ENCODE measurements at regions not wholly inside any gene's neighbourhood (a gene's known extent, or its start where the extent isn't known, plus 50 kb on each side); places are given as distances from the start of the nearest gene placed in this dataset.

DNA sequence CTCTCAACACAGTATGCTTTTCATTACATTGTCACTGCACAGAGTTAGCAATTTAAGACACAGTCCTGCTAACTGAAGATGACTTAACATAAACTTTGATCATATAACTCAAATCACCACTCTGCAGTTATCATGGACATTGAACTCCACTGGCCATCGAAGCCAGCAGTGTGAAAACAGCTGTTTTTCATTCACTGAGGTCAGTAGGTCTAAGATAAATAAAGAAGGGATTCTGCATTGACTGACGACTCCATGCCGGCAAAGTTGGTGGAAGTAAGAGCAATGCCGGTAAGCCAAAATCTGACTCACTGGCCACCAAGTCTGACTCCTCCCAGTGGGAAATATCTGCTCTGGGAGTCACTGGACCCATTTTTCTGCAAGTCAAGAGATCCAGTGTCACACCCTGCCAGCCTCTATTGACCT lies 449.9 kb upstream of the ANKRD30A start:
- no peak overlapping the region for H3K27ac ChIP-seq
- TF ChIP-seq, protein P1, sequence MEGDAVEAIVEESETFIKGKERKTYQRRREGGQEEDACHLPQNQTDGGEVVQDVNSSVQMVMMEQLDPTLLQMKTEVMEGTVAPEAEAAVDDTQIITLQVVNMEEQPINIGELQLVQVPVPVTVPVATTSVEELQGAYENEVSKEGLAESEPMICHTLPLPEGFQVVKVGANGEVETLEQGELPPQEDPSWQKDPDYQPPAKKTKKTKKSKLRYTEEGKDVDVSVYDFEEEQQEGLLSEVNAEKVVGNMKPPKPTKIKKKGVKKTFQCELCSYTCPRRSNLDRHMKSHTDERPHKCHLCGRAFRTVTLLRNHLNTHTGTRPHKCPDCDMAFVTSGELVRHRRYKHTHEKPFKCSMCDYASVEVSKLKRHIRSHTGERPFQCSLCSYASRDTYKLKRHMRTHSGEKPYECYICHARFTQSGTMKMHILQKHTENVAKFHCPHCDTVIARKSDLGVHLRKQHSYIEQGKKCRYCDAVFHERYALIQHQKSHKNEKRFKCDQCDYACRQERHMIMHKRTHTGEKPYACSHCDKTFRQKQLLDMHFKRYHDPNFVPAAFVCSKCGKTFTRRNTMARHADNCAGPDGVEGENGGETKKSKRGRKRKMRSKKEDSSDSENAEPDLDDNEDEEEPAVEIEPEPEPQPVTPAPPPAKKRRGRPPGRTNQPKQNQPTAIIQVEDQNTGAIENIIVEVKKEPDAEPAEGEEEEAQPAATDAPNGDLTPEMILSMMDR (IDR thresholded peaks at IDR 0.05), result no peak
- no peaks in the 10 kb centered on the region for H3K27me3 ChIP-seq
- H3K9me3 ChIP-seq, result no peaks in the 10 kb centered on the region
- WGBS, result 35% methylated on average over 4 of the region's 4 CpGs
- H3K4me3 ChIP-seq, result no peak overlapping the region
- no peaks in the 10 kb centered on the region for H3K4me1 ChIP-seq
- no peak for DNase-seq (ENCODE audit: low spot score in 2 of 2)
- H3K36me3 ChIP-seq, result no peaks in the 10 kb centered on the region

DNA sequence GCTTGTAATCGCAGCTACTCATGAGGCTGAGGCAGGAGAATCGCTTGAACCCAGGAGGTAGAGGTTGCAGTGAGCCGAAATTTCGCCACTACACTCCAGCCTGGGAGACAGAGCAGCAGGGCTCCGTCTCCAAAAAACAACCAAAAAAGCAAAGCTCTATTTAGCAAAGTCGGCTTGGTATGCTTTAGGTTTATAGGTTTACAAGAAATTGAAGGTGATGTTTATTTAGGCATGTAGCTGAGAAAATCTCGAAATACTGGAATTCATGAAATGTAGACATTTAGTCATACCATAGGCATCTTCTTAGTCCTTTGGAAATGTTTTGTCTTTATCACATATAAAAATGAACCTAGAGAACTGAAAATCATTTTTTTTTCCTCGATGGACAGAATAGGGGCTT lies 453.8 kb upstream of the ANKRD30A start:
- no peaks in the 10 kb centered on the region for H3K4me1 ChIP-seq
- no peaks in the 10 kb centered on the region for H3K27me3 ChIP-seq
- H3K9me3 ChIP-seq, result no peaks in the 10 kb centered on the region
- no peak for DNase-seq (ENCODE audit: low spot score in 2 of 2)
- no peak overlapping the region for H3K4me3 ChIP-seq
- H3K27ac ChIP-seq, result no peak overlapping the region
- H3K36me3 ChIP-seq, result no peaks in the 10 kb centered on the region
- WGBS, result 77% methylated on average over 8 of the region's 8 CpGs
- TF ChIP-seq POLR2AphosphoS5 (IDR thresholded peaks at IDR 0.05), result no peak
- no peak for TF ChIP-seq EP300 (IDR thresholded peaks at IDR 0.05)
- TF ChIP-seq POLR2A (IDR thresholded peaks at IDR 0.05), result no peak
- TF ChIP-seq, protein P1 (IDR thresholded peaks at IDR 0.05), result no peak

DNA sequence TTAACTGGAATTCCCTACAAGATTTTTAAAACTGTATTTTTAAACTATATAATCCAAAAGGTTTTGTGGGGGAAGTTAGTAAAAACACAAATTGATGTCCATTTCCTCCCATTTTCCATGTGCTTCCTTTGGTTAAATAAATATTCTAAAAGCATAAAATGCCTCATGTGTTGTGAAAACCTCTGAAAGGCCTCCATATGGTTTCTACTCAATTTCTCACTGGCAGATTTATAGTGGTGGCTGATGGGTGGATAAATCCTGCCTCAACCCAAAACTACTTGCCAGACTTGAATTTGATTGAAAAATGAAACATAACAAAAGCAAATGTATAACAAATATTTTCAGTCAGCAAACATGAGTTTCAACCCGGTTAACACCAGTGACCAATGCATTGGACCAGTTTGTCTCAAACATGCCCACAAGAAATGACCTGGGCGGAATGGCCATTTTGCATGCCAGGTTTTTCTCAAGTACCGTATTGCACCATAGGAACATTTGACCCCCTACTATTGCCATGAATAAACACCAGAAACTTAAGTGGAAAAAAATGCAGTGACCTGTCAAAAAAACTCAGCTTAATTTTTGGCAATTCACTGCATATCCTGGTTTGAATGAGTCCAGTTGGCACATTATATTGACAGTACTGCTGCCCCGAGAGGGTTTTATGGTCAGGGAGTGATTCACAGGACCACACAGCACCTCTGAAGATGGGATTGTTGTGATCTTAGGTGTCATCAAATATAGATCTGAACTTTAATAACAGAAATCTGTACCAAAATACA lies 454.6 kb upstream of the ANKRD30A start:
- H3K9me3 ChIP-seq, result no peaks in the 10 kb centered on the region
- H3K4me3 ChIP-seq, result no peak overlapping the region
- H3K36me3 ChIP-seq, result no peaks in the 10 kb centered on the region
- no peak for TF ChIP-seq POLR2A (IDR thresholded peaks at IDR 0.05)
- TF ChIP-seq, protein P1 (IDR thresholded peaks at IDR 0.05), result no peak
- TF ChIP-seq POLR2AphosphoS5 (IDR thresholded peaks at IDR 0.05), result no peak
- TF ChIP-seq EP300 (IDR thresholded peaks at IDR 0.05), result no peak
- H3K27me3 ChIP-seq, result no peaks in the 10 kb centered on the region
- 75% methylated on average over 4 of the region's 4 CpGs for WGBS
- no peaks in the 10 kb centered on the region for H3K4me1 ChIP-seq
- no peak overlapping the region for H3K27ac ChIP-seq
- no peak for DNase-seq (ENCODE audit: low spot score in 2 of 2)

DNA sequence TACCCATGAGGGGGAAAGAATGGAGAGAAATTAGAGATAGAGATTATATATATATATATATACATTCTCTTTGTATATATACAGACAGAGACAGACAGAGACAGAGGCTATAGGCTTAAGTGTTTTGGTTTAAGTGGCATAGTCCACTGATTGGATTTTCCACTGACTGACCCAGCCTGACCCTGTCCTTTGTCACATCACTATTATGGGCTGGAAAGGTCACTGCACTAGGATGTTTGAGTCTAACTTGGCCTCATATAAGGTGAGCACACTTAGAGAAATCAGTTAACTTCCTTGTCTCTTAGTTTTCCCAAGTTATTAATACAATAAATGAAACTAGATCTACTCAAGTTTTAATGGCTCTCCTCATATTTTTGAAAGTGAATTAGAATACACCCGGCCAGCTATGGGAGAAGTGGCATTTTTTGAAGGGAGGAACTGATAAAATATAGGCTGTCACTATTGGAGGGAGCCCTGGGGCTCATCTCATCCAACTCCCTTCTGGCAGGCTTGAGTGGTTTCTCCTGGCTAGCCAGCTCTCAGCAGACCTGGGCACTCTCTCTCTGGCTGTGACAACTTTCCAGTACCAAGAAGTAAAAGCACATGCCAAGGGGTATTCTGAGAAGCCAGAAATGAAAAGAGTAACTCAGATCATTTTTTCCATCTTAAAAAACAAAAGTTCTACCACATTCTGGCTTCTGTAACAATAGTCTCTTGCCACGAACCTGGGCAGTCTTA lies 455.6 kb upstream of the ANKRD30A start:
- no peak for TF ChIP-seq EP300 (IDR thresholded peaks at IDR 0.05)
- TF ChIP-seq, protein P1 (IDR thresholded peaks at IDR 0.05), result no peak
- no peak for TF ChIP-seq POLR2A (IDR thresholded peaks at IDR 0.05)
- TF ChIP-seq POLR2AphosphoS5 (IDR thresholded peaks at IDR 0.05), result no peak
- 22% methylated on average over 2 of the region's 2 CpGs for WGBS
- no peaks in the 10 kb centered on the region for H3K27me3 ChIP-seq
- DNase-seq (ENCODE audit: low spot score in 2 of 2), result no peak
- no peaks in the 10 kb centered on the region for H3K36me3 ChIP-seq
- H3K27ac ChIP-seq, result no peak overlapping the region
- H3K4me1 ChIP-seq, result no peaks in the 10 kb centered on the region
- no peak overlapping the region for H3K4me3 ChIP-seq
- H3K9me3 ChIP-seq, result no peaks in the 10 kb centered on the region

DNA sequence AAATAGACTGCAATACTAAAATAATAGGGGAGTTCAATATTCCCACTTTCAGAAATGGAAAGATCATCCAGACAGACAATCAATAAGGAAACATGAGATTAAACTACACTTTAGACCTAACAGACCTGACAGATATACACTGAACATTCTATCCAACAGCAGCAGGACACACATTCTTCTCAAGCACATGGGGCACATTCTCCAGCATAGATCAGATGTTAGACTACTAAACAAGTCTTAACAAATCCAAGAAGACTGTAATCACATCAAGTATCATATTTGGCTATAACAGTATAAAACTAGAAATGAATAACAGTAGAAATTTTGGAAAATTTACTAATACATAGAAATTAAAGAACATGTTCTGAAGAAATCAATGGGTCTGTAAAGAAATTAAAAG lies 458.9 kb upstream of the ANKRD30A start:
- Histone ChIP-seq H3K27ac (no peak overlapping the region), H3K36me3 (no peaks in the 10 kb centered on the region), H3K4me1 (no peaks in the 10 kb centered on the region), H3K9me3 (no peaks in the 10 kb centered on the region), H3K4me3 (no peak overlapping the region), H3K27me3 (no peaks in the 10 kb centered on the region)
- no peak for DNase-seq (ENCODE audit: low spot score in 2 of 2)
- TF ChIP-seq EP300 (IDR thresholded peaks at IDR 0.05), result no peak
- TF ChIP-seq POLR2AphosphoS5 (IDR thresholded peaks at IDR 0.05), result no peak
- TF ChIP-seq, protein P1 (IDR thresholded peaks at IDR 0.05), result no peak
- no peak for TF ChIP-seq POLR2A (IDR thresholded peaks at IDR 0.05)
